ENCODE measurements at regions not wholly inside any gene's neighbourhood (a gene's known extent, or its start where the extent isn't known, plus 50 kb on each side); places are given as distances from the start of the nearest gene placed in this dataset.

DNA sequence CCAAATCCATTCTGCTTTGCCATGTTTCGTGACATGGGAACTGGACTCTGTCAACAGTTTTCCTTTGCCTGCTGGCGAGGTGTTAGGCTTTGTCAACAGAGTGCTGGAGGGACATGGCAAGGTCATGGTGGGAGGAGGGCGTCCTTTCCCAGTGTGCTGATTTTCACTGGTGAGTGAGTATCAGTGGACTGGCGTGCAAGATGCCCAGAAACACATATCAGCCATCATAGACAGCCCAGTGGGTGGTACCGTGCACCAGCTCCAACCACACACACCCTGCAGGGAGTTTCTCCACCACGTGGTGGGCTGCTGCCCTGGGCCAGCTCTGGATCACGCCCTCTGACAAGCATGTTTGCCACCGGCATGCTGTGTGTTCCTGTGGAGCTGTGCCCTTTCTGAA lies 50.0 kb upstream of the ABL1 start:
- TF ChIP-seq, protein P1, sequence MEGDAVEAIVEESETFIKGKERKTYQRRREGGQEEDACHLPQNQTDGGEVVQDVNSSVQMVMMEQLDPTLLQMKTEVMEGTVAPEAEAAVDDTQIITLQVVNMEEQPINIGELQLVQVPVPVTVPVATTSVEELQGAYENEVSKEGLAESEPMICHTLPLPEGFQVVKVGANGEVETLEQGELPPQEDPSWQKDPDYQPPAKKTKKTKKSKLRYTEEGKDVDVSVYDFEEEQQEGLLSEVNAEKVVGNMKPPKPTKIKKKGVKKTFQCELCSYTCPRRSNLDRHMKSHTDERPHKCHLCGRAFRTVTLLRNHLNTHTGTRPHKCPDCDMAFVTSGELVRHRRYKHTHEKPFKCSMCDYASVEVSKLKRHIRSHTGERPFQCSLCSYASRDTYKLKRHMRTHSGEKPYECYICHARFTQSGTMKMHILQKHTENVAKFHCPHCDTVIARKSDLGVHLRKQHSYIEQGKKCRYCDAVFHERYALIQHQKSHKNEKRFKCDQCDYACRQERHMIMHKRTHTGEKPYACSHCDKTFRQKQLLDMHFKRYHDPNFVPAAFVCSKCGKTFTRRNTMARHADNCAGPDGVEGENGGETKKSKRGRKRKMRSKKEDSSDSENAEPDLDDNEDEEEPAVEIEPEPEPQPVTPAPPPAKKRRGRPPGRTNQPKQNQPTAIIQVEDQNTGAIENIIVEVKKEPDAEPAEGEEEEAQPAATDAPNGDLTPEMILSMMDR (IDR thresholded peaks at IDR 0.05), result no peak
- no peak for TF ChIP-seq PHF8 (IDR thresholded peaks at IDR 0.05; ENCODE audit: borderline replicate concordance, low read depth)
